ENCODE measurements at regions not wholly inside any gene's neighbourhood (a gene's known extent, or its start where the extent isn't known, plus 50 kb on each side); places are given as distances from the start of the nearest gene placed in this dataset.

DNA sequence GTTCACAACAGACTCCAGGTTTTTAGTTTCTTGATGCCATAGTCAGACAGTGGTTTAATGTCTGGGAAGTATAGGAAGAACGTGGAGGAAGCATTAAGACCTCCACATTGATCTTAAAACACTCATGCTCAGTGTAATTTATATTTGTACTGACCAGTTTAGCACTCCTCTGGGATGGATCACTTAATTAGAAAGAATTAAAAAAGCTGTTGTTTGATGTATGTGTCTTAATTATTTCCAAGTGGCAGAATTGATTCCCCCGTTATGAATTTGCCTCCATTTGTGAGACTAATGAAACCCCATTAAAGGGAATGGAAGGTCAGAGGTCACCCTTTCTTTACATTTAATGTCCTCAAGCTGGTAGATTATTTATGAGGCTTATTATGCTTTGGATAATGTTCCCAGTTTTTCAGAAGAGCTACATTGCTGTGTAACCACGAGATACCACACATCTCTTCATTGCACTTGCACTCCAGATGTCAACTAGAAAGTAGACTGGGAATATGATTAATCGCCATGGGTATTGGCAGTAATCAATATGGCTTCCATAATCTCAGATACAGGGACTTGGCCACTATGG lies 270.0 kb upstream of the JAG1 start:
- TF ChIP-seq, protein P1, sequence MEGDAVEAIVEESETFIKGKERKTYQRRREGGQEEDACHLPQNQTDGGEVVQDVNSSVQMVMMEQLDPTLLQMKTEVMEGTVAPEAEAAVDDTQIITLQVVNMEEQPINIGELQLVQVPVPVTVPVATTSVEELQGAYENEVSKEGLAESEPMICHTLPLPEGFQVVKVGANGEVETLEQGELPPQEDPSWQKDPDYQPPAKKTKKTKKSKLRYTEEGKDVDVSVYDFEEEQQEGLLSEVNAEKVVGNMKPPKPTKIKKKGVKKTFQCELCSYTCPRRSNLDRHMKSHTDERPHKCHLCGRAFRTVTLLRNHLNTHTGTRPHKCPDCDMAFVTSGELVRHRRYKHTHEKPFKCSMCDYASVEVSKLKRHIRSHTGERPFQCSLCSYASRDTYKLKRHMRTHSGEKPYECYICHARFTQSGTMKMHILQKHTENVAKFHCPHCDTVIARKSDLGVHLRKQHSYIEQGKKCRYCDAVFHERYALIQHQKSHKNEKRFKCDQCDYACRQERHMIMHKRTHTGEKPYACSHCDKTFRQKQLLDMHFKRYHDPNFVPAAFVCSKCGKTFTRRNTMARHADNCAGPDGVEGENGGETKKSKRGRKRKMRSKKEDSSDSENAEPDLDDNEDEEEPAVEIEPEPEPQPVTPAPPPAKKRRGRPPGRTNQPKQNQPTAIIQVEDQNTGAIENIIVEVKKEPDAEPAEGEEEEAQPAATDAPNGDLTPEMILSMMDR (IDR thresholded peaks at IDR 0.05), result no peak
- no peak for TF ChIP-seq EZH2phosphoT487 (IDR thresholded peaks at IDR 0.05)
